CD8-positive, alpha-beta memory T cell (primary cell): ENCODE measurements at regions not wholly inside any gene's neighbourhood (a gene's known extent, or its start where the extent isn't known, plus 50 kb on each side); places are given as distances from the start of the nearest gene placed in this dataset.

ENCODE experiments used
- CTCF ChIA-PET: fragments of 350-600 bp; sonication (Branson Sonifier 250); formaldehyde crosslinking; loops from one replicate; lab custom pipeline; 2021; ENCODE audit warnings: antibody characterized with exemption; lab: Charles Lee
- POLR2A ChIA-PET: fragments of 350-600 bp; sonication (Branson Sonifier 250); formaldehyde crosslinking; loops from one replicate; lab custom pipeline; 2021; ENCODE audit warnings: antibody characterized with exemption; lab: Charles Lee
- DNase-seq, 5 donors: peaks; one replicate each; pipeline versions ENCODE4 v3.0.0 to v3.0.0-alpha.2; 2020 to 2022; ENCODE audit warnings: mixed read lengths in 1 of 5
- H3K27ac ChIP-seq: one replicate; pipeline ENCODE4 v1.7.0; 2013; ENCODE audit warnings: low read depth, mild to moderate bottlenecking, low read length, moderate library complexity
- H3K27me3 ChIP-seq: 2 replicates; pipeline ENCODE4 v1.7.0; 2013; ENCODE audit warnings: low read length, mild to moderate bottlenecking; ENCODE audit not compliant: insufficient read depth, poor library complexity, severe bottlenecking
- H3K36me3 ChIP-seq: 2 replicates; pipeline ENCODE4 v1.7.0; 2013; ENCODE audit warnings: mild to moderate bottlenecking, low read length, moderate library complexity; ENCODE audit not compliant: insufficient read depth
- H3K4me1 ChIP-seq: 2 replicates; pipeline ENCODE4 v1.7.0; 2013; ENCODE audit warnings: mild to moderate bottlenecking, low read length, moderate library complexity; ENCODE audit not compliant: insufficient read depth
- H3K4me3 ChIP-seq: 2 replicates; pipeline ENCODE4 v1.7.0; 2013; ENCODE audit warnings: mild to moderate bottlenecking, low read length
- H3K9me3 ChIP-seq: 2 replicates; pipeline ENCODE4 v1.7.0; 2013; ENCODE audit warnings: mild to moderate bottlenecking, low read length
- H3K27ac Mint-ChIP-seq, 8 donors: one replicate each; pipeline ENCODE4 v1.8.0; 2020 to 2021; ENCODE audit warnings: mixed read lengths in 8 of 8, mild to moderate bottlenecking in 6 of 8, inconsistent platforms in 3 of 8, moderate library complexity in 3 of 8
- H3K27me3 Mint-ChIP-seq, 2 donors: one replicate each; pipeline ENCODE4 v1.8.0; 2020 to 2021; ENCODE audit warnings: mixed read lengths in 2 of 2, mild to moderate bottlenecking in 1 of 2, moderate library complexity in 1 of 2
- H3K36me3 Mint-ChIP-seq, 3 donors: one replicate each; pipeline ENCODE4 v1.8.0; 2020 to 2021; ENCODE audit warnings: mixed read lengths in 3 of 3, inconsistent platforms in 1 of 3, mild to moderate bottlenecking in 1 of 3
- H3K4me1 Mint-ChIP-seq, 3 donors: one replicate each; pipeline ENCODE4 v1.8.0; 2020 to 2021; ENCODE audit warnings: mixed read lengths in 3 of 3, inconsistent platforms in 1 of 3, mild to moderate bottlenecking in 1 of 3
- H3K4me3 Mint-ChIP-seq, 7 donors: one replicate each; pipeline ENCODE4 v1.8.0; 2020 to 2021; ENCODE audit warnings: mixed read lengths in 7 of 7, mild to moderate bottlenecking in 6 of 7, moderate library complexity in 4 of 7, inconsistent platforms in 2 of 7
- H3K9me3 Mint-ChIP-seq, 5 donors: one replicate each; pipeline ENCODE4 v1.8.0; 2020 to 2022; ENCODE audit warnings: mixed read lengths in 5 of 5, mild to moderate bottlenecking in 3 of 5, moderate library complexity in 2 of 5, inconsistent platforms in 1 of 5

GRCh38 chr10:31126593-31126992 lies 94.9 kb upstream of the ZNF438 start:
- ChIA-PET CTCF (no interaction called here), POLR2A (no interaction called here)
- Histone ChIP-seq H3K36me3 (no peaks in the 10 kb centered on the region), H3K9me3 (no peaks in the 10 kb centered on the region), H3K4me3 (no peak overlapping the region), H3K4me1 (no peaks in the 10 kb centered on the region), H3K27ac (no peak overlapping the region), H3K27me3 (no peaks in the 10 kb centered on the region)
- no peaks in the 10 kb centered on the region for H3K4me1 Mint-ChIP-seq
- no peaks in the 10 kb centered on the region for H3K36me3 Mint-ChIP-seq
- peaks cover 0 to 7% of the 10 kb centered on the region in 2 donors for H3K27me3 Mint-ChIP-seq
- H3K27ac Mint-ChIP-seq: no peak overlapping the region
- DNase-seq: no peak
- H3K9me3 Mint-ChIP-seq: no peaks in the 10 kb centered on the region
- H3K4me3 Mint-ChIP-seq: no peak overlapping the region

GRCh38 chr10:31128536-31128935 lies 96.9 kb upstream of the ZNF438 start:
- Histone ChIP-seq H3K27ac (no peak overlapping the region), H3K9me3 (no peaks in the 10 kb centered on the region), H3K4me1 (peaks cover 6% of the 10 kb centered on the region), H3K27me3 (no peaks in the 10 kb centered on the region), H3K36me3 (no peaks in the 10 kb centered on the region), H3K4me3 (no peak overlapping the region)
- H3K27ac Mint-ChIP-seq: peak overlapping the region in 1 of 8 donors; percentile 40
- peaks cover 0 to 9% (median 3%) of the 10 kb centered on the region in 3 donors for H3K4me1 Mint-ChIP-seq
- no peak for DNase-seq
- ChIA-PET CTCF (interaction anchor here (0.6 kb wide), 1 partner anchor 770 kb away, joined by 3 read pairs; no protein-coding TSS in a partner anchor), POLR2A (interaction anchor here (0.6 kb wide), 1 partner anchor 909 kb away, joined by 8 read pairs; no protein-coding TSS in a partner anchor)
- no peaks in the 10 kb centered on the region for H3K27me3 Mint-ChIP-seq
- no peaks in the 10 kb centered on the region for H3K36me3 Mint-ChIP-seq
- H3K9me3 Mint-ChIP-seq: no peaks in the 10 kb centered on the region
- H3K4me3 Mint-ChIP-seq: no peak overlapping the region

- H3K4me3 ChIP-seq: no peak overlapping the region
- H3K27ac Mint-ChIP-seq: no peak overlapping the region
- no peak overlapping the region for H3K27ac ChIP-seq
Measured at GRCh38 chr10:31129271-31129670, 97.6 kb upstream of the ZNF438 start.

GRCh38 chr10:31129880-31130405 lies 98.3 kb upstream of the ZNF438 start:
- H3K27me3 ChIP-seq: no peaks in the 10 kb centered on the region
- DNase-seq: no peak
- POLR2A ChIA-PET: no interaction called here

More at GRCh38 chr10:31129271-31129670, 97.6 kb upstream of the ZNF438 start:
- CTCF ChIA-PET: no interaction called here
- POLR2A ChIA-PET: interaction anchor here (0.6 kb wide), 1 partner anchor 908 kb away, joined by 8 read pairs; no protein-coding TSS in a partner anchor
- Mint-ChIP-seq H3K4me1 (peaks cover under 1 to 13% (median 3%) of the 10 kb centered on the region in 3 donors), H3K9me3 (no peaks in the 10 kb centered on the region), H3K36me3 (no peaks in the 10 kb centered on the region), H3K27me3 (no peaks in the 10 kb centered on the region), H3K4me3 (no peak overlapping the region)
- no peak for DNase-seq
- Histone ChIP-seq H3K36me3 (no peaks in the 10 kb centered on the region), H3K9me3 (no peaks in the 10 kb centered on the region), H3K27me3 (no peaks in the 10 kb centered on the region), H3K4me1 (peaks cover 6% of the 10 kb centered on the region)

GRCh38 chr10:31130406-31130805 lies 98.7 kb upstream of the ZNF438 start:
- H3K4me3 ChIP-seq: no peak overlapping the region
- Mint-ChIP-seq H3K4me1 (peaks cover 11 to 24% (median 12%) of the 10 kb centered on the region in 3 donors), H3K9me3 (no peaks in the 10 kb centered on the region), H3K27me3 (no peaks in the 10 kb centered on the region), H3K27ac (peak overlapping the region in 1 of 8 donors; percentile 46), H3K4me3 (no peak overlapping the region), H3K36me3 (no peaks in the 10 kb centered on the region)
- peaks cover 18% of the 10 kb centered on the region for H3K4me1 ChIP-seq
- H3K27ac ChIP-seq: no peak overlapping the region
- no peaks in the 10 kb centered on the region for H3K9me3 ChIP-seq
- no peak for DNase-seq
- no peaks in the 10 kb centered on the region for H3K27me3 ChIP-seq
- POLR2A ChIA-PET: no interaction called here
- no peaks in the 10 kb centered on the region for H3K36me3 ChIP-seq
- CTCF ChIA-PET: no interaction called here

More at GRCh38 chr10:31129880-31130405, 98.3 kb upstream of the ZNF438 start:
- Mint-ChIP-seq H3K27me3 (no peaks in the 10 kb centered on the region), H3K36me3 (no peaks in the 10 kb centered on the region), H3K9me3 (no peaks in the 10 kb centered on the region), H3K27ac (no peak overlapping the region), H3K4me1 (peaks cover 8 to 20% (median 10%) of the 10 kb centered on the region in 3 donors), H3K4me3 (no peak overlapping the region)
- Histone ChIP-seq H3K4me1 (peaks cover 13% of the 10 kb centered on the region), H3K36me3 (no peaks in the 10 kb centered on the region), H3K4me3 (no peak overlapping the region), H3K9me3 (no peaks in the 10 kb centered on the region), H3K27ac (no peak overlapping the region)
- CTCF ChIA-PET: no interaction called here

GRCh38 chr10:31131251-31131650 lies 99.6 kb upstream of the ZNF438 start:
- Histone ChIP-seq H3K9me3 (no peaks in the 10 kb centered on the region), H3K27ac (no peak overlapping the region), H3K4me3 (no peak overlapping the region), H3K27me3 (no peaks in the 10 kb centered on the region), H3K36me3 (no peaks in the 10 kb centered on the region), H3K4me1 (peaks cover 23% of the 10 kb centered on the region)
- H3K36me3 Mint-ChIP-seq: no peaks in the 10 kb centered on the region
- no peaks in the 10 kb centered on the region for H3K9me3 Mint-ChIP-seq
- no peak for DNase-seq
- H3K27ac Mint-ChIP-seq: no peak overlapping the region
- POLR2A ChIA-PET: no interaction called here
- CTCF ChIA-PET: interaction anchor here (0.8 kb wide), 1 partner anchor 347 kb away, joined by 3 read pairs; no protein-coding TSS in a partner anchor
- peaks cover 14 to 30% (median 15%) of the 10 kb centered on the region in 3 donors for H3K4me1 Mint-ChIP-seq
- no peaks in the 10 kb centered on the region for H3K27me3 Mint-ChIP-seq
- H3K4me3 Mint-ChIP-seq: no peak overlapping the region

- CTCF ChIA-PET: interaction anchor here (1.1 to 1.6 kb wide), 2 partner anchors 348 to 381 kb away, joined by 3 read pairs; no protein-coding TSS in a partner anchor
- Histone ChIP-seq H3K27ac (no peak overlapping the region), H3K36me3 (no peaks in the 10 kb centered on the region), H3K9me3 (no peaks in the 10 kb centered on the region), H3K4me3 (no peak overlapping the region), H3K4me1 (peaks cover 35% of the 10 kb centered on the region), H3K27me3 (no peaks in the 10 kb centered on the region)
- no peak for DNase-seq
- H3K9me3 Mint-ChIP-seq: no peaks in the 10 kb centered on the region
- peak overlapping the region in 6 of 7 donors; percentile 25 to 82 (median 69) for H3K4me3 Mint-ChIP-seq
- peaks cover 22 to 44% (median 30%) of the 10 kb centered on the region in 3 donors for H3K4me1 Mint-ChIP-seq
- no peaks in the 10 kb centered on the region for H3K27me3 Mint-ChIP-seq
- no peaks in the 10 kb centered on the region for H3K36me3 Mint-ChIP-seq
- peak overlapping the region in 3 of 8 donors; percentile 42 to 54 (median 47) for H3K27ac Mint-ChIP-seq
- POLR2A ChIA-PET: no interaction called here
Measured at GRCh38 chr10:31132681-31133244, 101.1 kb upstream of the ZNF438 start.

- Mint-ChIP-seq H3K27me3 (no peaks in the 10 kb centered on the region), H3K27ac (peak overlapping the region in 6 of 8 donors; percentile 9 to 54 (median 30)), H3K4me3 (peak overlapping the region; percentile 67 to 89 (median 70)), H3K4me1 (peaks cover 22 to 44% (median 30%) of the 10 kb centered on the region in 3 donors), H3K9me3 (no peaks in the 10 kb centered on the region), H3K36me3 (no peaks in the 10 kb centered on the region)
- H3K36me3 ChIP-seq: no peaks in the 10 kb centered on the region
- peak overlapping the region; percentile 53 for H3K4me3 ChIP-seq
- H3K4me1 ChIP-seq: peaks cover 35% of the 10 kb centered on the region
- no peak overlapping the region for H3K27ac ChIP-seq
- DNase-seq: no peak
- no peaks in the 10 kb centered on the region for H3K9me3 ChIP-seq
- H3K27me3 ChIP-seq: no peaks in the 10 kb centered on the region
- CTCF ChIA-PET: interaction anchor here (1.0 to 2.0 kb wide), 4 partner anchors 101 to 446 kb away, joined by 3 to 6 read pairs (median 3); partner anchors contain the start of gene ZNF438
- POLR2A ChIA-PET: no interaction called here
Measured at GRCh38 chr10:31133251-31133791, 101.7 kb upstream of the ZNF438 start.
